Endometrium (tissue), 2 donors: ENCODE measurements at regions not wholly inside any gene's neighbourhood (a gene's known extent, or its start where the extent isn't known, plus 50 kb on each side); places are given as distances from the start of the nearest gene placed in this dataset.

Experiments
- FAIRE-seq: peaks from 2 replicates; lab custom pipeline; 2012; peaks lifted over from hg19 to GRCh38; lab: Jason Lieb, UNC
- donor health status: control.
- donor health status: control.

GRCh38 chr20:39142407-39143096 is 180.4 kb downstream of the DHX35 start:
- no peak for FAIRE-seq

GRCh38 chr20:39137299-39137698 is 175.2 kb downstream of the DHX35 start:
- no peak for FAIRE-seq

- FAIRE-seq: no peak
These were observed 174.7 kb downstream of the DHX35 start for GRCh38 chr20:39136798-39137197.

- no peak for FAIRE-seq
These were observed 173.9 kb downstream of the DHX35 start for GRCh38 chr20:39135885-39136544.

- FAIRE-seq: no peak
These were observed 171.1 kb downstream of the DHX35 start for GRCh38 chr20:39133201-39133600.

- no peak for FAIRE-seq
These were observed 170.4 kb downstream of the DHX35 start for GRCh38 chr20:39132511-39132910.

GRCh38 chr20:39132093-39132492 is 169.9 kb downstream of the DHX35 start:
- FAIRE-seq: no peak

DNA sequence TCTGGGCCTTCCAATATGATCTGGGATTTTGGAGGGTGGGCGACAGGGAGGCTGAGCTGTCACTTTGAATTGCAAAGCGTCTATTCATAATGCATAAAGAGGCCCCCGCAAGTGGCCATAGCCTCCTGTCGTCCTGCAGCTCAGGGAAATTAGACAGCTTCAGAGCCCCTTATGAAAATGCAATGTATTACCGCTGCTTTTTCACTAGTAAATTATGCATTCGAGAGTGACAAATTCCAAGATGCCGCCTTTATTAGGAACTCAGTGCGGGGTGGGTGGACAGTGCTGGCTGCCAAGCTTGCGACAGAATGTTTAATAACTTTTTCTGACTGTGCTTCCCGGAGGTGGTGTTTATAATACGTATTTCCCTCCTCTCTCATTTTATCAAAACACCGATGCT is 168.5 kb downstream of the DHX35 start:
- no peak for FAIRE-seq

- FAIRE-seq: no peak
These were observed 167.4 kb downstream of the DHX35 start for GRCh38 chr20:39129523-39129922.

DNA sequence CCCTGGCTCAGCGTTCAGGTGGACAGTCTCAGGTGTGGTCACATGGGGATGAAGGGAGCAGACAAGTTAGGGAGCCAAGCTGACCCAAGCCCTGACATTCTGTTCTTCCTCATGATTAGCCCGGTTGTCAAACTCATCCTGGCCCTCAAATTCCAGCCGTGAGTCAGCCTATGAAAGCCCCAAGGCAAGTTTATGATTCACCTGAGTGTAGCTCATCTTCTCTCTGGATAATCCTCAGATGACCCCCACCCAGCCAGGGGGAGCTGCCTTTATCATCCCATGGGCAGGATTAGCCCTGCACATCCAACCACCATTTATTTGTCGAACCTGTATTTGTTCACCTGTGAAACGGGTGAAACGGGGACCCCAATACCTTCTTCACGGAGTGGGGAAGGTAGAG is 161.9 kb downstream of the DHX35 start:
- FAIRE-seq: no peak

GRCh38 chr20:39123185-39123557 is 161.0 kb downstream of the DHX35 start:
- FAIRE-seq: no peak

DNA sequence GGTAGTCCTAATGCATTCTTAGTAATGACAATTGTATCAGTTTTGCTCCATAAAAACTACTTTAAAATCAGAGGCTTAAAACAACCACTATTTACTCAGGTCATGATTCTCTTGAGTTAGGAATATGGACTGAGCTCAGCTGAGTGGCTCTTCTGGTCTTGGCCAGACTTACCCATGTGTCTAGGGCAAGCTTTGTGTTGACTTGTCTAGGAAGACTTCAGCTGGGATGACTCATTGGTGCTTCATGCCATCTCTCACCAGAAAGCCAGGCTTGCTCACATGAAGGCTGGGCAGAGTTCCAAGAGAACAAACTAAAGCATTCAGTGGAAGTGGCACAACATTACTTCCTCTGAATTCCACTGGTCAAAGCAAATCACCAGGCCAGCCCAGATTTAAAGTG is 155.3 kb downstream of the DHX35 start:
- no peak for FAIRE-seq

DNA sequence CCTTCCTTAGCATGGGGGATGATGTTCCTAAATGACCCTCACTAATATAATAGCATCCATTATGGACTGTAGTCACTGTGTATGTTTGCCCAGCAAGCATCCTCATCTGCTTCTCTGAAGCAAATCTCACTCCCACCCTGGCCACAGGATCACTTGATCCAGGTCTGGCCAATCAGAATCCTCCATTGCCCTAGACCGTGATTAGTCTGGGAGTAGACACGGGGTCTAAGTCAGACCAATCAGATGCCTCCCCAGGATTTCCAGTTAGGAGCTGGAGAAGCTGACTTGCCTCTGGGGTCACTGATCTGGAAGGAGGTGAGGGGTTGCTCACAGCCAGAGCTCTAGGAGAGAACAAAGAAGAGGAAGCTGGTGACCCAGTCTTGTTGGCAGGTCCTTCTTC is 153.9 kb downstream of the DHX35 start:
- FAIRE-seq: no peak

GRCh38 chr20:39112178-39112743 is 150.1 kb downstream of the DHX35 start:
- no peak for FAIRE-seq

- no peak for FAIRE-seq
These were observed 149.4 kb downstream of the DHX35 start for GRCh38 chr20:39111359-39112177.

DNA sequence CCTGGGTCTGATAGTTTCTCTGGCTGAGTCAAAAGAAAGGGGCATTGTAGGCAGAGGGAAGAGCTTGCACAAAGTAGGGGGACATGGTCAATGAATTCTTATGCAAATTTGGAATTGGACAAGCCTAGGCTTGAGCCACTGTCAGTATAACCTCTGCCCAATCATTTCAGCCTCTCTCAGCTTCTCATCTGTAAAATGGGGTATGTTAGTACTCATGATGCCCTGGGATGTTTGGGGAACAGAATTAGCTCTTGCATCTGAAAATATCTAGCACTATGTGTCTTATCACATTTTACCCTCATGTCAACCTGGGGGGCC is 148.6 kb downstream of the DHX35 start:
- FAIRE-seq: no peak

DNA sequence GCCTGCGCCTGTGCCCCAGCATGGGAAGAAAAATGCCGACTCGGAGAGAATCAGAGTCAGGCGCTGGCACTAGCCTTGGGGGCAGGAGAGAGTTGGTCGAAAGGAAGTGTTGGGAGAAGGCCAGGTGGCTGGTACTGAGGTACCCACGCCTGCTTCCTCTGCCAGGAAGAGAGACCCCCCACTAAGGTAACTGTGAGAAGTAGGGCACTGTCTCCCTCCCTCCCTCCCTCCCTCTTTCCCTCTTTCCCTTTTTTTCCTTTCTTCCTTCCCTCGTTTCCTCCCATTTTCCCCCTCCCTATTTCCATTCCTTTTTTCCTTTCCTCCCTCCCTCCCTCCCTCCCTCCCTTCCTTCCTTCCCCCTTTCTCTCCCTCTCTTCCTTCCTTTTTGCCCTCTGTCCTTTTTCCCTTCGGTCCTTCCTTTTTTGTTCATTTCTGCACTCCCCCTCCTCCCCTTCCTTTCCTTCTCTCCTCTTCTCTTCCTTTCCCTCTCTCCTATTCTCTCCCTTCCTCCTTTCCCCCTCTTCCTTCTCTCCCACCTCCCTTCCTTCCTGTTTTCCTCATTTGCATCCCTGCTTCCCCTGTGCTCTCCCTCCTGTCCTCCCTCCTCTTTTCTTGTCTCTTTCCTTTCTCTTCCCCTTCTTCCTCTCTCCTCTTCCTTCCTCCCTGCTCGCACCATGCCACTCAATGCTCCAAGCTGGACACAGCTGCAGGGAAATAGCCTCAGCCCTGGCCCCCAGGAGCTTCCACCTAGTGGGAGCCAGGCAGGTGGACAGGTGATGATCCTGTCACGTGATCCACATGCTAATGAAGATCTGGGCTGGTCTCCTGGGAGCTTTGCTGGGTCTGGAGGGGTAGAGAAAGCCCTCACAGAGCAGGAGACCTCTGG is 148.0 kb downstream of the DHX35 start:
- no peak for FAIRE-seq

- no peak for FAIRE-seq
These were observed 146.6 kb downstream of the DHX35 start for GRCh38 chr20:39108746-39109145.

DNA sequence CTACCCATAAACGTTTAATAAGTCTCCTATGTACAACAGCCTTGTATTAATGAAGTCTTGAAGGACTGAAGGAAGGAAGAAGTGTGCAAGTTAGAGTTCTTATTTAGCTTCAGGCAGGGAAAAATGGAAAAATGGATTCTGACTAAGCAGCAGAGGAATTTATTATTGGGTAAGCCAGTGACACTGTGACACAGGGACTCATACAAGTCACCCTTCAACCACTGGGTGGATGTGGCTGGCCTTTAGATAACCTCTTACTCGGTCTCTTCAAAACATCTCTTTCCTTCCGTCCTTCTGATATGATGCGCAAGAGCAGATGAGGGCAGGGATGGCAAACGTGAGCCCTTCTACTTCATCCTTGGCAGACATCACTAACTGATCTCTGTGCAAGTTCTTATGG is 145.6 kb downstream of the DHX35 start:
- FAIRE-seq: no peak

GRCh38 chr20:39106791-39107190 is 144.6 kb downstream of the DHX35 start:
- no peak for FAIRE-seq

GRCh38 chr20:39105551-39105950 is 143.4 kb downstream of the DHX35 start:
- no peak for FAIRE-seq

GRCh38 chr20:39103732-39104131 is 141.6 kb downstream of the DHX35 start:
- no peak for FAIRE-seq
